OCI-LY3 (cell line): ENCODE measurements at regions not wholly inside any gene's neighbourhood (a gene's known extent, or its start where the extent isn't known, plus 50 kb on each side); places are given as distances from the start of the nearest gene placed in this dataset.

Experiments
- CTCF ChIP-seq: fragments of 200-600, 300-600 bp; sonication (generic); IDR thresholded peaks from 2 replicates; pipeline ENCODE4 v1.5.1; 2014; ENCODE audit warnings: antibody characterized with exemption, low read length, low read depth
- EZH2phosphoT487 ChIP-seq: fragments of 200-600 bp; shearing (Covaris generic); IDR thresholded peaks from 2 replicates; pipeline ENCODE4 v1.6.1; 2018; ENCODE audit warnings: antibody characterized with exemption, mixed run types, low read depth

DNA sequence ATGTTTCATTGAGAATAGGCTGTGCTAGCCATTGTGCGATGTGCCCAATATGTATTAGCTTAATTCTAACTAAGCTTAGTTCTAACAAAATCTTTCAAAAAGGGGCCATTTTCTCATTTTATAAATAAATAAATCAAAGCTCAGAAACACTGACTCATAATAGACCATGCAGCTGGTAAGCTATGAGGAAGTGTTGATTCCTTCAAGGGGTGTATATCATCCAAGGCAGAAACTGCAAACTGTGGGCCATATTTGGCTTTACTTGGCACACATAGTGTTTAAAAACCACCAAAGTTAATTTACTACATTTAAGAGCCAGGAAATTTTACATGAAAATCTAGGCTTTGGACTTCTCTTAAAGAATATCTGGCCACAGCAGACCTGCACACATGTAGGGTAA is 136.5 kb downstream of the ZNF621 start:
- no peak for TF ChIP-seq CTCF
- TF ChIP-seq EZH2phosphoT487: no peak
